K562 (cell line): ENCODE measurements at regions not wholly inside any gene's neighbourhood (a gene's known extent, or its start where the extent isn't known, plus 50 kb on each side); places are given as distances from the start of the nearest gene placed in this dataset.

ENCODE experiments used
- ATF1 ChIP-seq, 2 experiments: fragments of 450-650 bp in 1 of 2; IDR thresholded peaks; 2 replicates each; pipeline ENCODE4 v1.6.1; 2016; ENCODE audit warnings: missing compliant biosample characterization in 1 of 2, missing genetic modification characterization in 1 of 2
- CTCF ChIP-seq, 3 experiments: IDR thresholded peaks in 2 of 3; conservative IDR thresholded peaks in 1 of 3; 2 replicates each; pipeline ENCODE4 v1.5.1; 2011 to 2012; ENCODE audit warnings: low read length in 3 of 3, mild to moderate bottlenecking in 3 of 3, control low read depth in 2 of 3, improper control_type of control experiment in 1 of 3, inconsistent platforms in 1 of 3, low read depth in 1 of 3, mixed read lengths in 1 of 3, moderate library complexity in 1 of 3; ENCODE audit not compliant: insufficient read depth in 2 of 3
- PPARD ChIP-seq: fragments of 250-450 bp; sonication (Bioruptor Pico); IDR thresholded peaks from 2 replicates; pipeline ENCODE4 v1.8.0; 2022; ENCODE audit warnings: inconsistent platforms, mild to moderate bottlenecking, moderate library complexity
- SP1 ChIP-seq: sonication (generic); formaldehyde crosslinking; IDR thresholded peaks from 2 replicates; pipeline ENCODE4 v1.8.1; 2022; ENCODE audit warnings: mild to moderate bottlenecking, missing genetic modification reagents
- SRSF7 ChIP-seq: fragments of 200-400 bp; formaldehyde crosslinking; optimal IDR thresholded peaks from 2 replicates; pipeline ENCODE3; 2017; ENCODE audit warnings: mild to moderate bottlenecking, low read depth, low read length
- YY1 ChIP-seq, 3 experiments: IDR thresholded peaks; 2 replicates each; pipeline ENCODE4 v1.6.1; 2011; ENCODE audit warnings: low read length in 2 of 3, mild to moderate bottlenecking in 2 of 3, moderate library complexity in 2 of 3, borderline replicate concordance in 1 of 3, control low read depth in 1 of 3, low read depth in 1 of 3; ENCODE audit not compliant: insufficient read depth in 3 of 3, insufficient replicate concordance in 2 of 3, control insufficient read depth in 1 of 3, insufficient read length in 1 of 3; ENCODE audit errors: extremely low read depth in 1 of 3
- ZNF253 ChIP-seq: fragments of 250-450 bp; sonication (Bioruptor Pico); conservative IDR thresholded peaks from 2 replicates; pipeline ENCODE4 v1.6.1; 2021; ENCODE audit warnings: mild to moderate bottlenecking

GRCh38 chr20:54929191-54929590 lies 453.8 kb downstream of the DOK5 start:
- no peak for TF ChIP-seq SRSF7
- no peak for TF ChIP-seq ATF1 (CRISPR knock-in tag; IDR thresholded peaks at IDR 0.05)
- no peak for TF ChIP-seq ATF1 (tag; IDR thresholded peaks at IDR 0.05)
- TF ChIP-seq PPARD = no peak
- TF ChIP-seq ZNF253 (CRISPR knock-in tag) = no peak
- no peak for TF ChIP-seq CTCF (IDR thresholded peaks at IDR 0.05 in 2 of 3, conservative IDR thresholded peaks at IDR 0.05 in 1 of 3; ENCODE audit: insufficient read depth in 2 of 3, low read depth in 1 of 3, low read length in 3 of 3)
- TF ChIP-seq YY1 (IDR thresholded peaks at IDR 0.05; ENCODE audit: borderline replicate concordance in 1 of 3, control insufficient read depth in 1 of 3, extremely low read depth in 1 of 3, insufficient read depth in 3 of 3, insufficient read length in 1 of 3, insufficient replicate concordance in 2 of 3, low read depth in 1 of 3, low read length in 2 of 3) = no peak
- TF ChIP-seq SP1 (CRISPR knock-in tag) = no peak
